Renal cortical epithelial cell (primary cell): ENCODE measurements at regions not wholly inside any gene's neighbourhood (a gene's known extent, or its start where the extent isn't known, plus 50 kb on each side); places are given as distances from the start of the nearest gene placed in this dataset.
A peak's percentile ranks its signal among the peaks of the same experiment; 100 is the strongest.

Source experiments
- DNase-seq: peaks from one replicate; pipeline ENCODE4 v3.0.0-alpha.2; 2011; ENCODE audit warnings: low read depth

DNA sequence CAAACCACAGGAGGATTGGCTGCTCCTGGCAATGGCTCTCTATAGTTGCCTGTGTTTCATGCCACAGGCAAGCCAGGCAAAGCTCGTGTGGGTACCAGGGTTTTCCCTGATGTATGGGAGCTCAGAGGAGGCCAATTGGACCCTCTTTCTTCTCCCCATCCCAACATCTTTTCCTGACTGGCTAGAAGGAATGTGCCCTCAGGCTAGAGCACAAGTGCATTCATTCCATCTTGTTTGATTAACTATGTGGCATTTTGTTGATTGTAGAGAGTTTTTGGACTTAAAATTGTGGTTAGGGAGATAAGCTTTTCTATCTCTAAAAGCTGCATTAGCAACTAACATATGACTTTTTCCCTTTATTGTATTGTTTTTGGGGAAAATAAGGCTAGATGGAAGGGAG is 561.3 kb downstream of the PSAT1 start:
- DNase-seq = peak; percentile 27

DNA sequence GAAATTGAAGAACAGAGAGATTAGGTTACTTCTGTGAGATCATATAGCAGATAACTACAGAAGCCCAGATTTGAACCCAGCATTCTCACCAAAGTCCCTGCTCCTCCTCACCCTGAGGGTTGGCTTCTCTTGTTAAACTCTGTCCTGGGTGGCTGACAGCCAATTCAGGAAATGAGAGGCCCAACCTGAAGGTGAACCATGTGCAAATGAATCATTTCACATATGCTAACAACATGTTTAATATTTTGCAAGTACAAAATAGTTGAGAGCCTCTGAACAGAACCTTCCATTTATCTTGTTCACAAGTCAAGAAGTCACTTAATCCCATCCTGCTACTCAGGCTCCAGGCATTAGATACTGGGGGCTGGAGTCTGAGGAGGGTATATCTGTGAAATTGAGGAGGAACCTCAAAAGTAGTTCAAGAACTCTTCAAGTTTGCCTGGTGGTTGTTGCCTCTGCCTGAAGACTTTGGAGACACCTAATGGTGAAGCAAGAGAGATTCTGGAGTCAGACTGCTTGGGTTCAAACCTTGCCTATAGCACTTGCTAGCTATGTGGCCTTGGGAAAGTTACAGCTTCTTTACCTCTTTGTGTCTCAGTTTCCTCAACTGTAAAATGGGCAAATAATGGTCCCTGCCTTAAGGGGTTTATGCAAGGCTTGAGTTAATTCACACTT is 564.0 kb downstream of the PSAT1 start:
- DNase-seq = peak; percentile 67

DNA sequence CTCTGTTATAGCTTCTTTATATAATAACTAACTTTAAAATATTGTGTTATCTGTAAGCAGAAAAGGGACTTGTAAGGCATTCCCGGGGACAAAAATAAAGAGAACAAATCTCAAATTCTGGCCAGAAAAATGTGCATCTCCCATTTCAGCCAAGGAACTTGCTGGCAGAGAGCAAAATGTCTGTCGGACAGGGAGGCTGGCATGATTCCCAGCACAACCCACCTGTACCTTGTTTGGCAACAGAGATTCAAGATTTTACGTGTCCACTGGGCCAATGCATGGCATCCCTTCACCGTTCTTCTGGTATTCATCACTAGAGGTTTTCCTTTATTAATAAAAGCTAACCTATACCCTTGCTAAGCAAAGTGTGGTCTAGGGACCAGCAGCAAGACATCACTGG is 566.6 kb downstream of the PSAT1 start:
- no peak for DNase-seq

DNA sequence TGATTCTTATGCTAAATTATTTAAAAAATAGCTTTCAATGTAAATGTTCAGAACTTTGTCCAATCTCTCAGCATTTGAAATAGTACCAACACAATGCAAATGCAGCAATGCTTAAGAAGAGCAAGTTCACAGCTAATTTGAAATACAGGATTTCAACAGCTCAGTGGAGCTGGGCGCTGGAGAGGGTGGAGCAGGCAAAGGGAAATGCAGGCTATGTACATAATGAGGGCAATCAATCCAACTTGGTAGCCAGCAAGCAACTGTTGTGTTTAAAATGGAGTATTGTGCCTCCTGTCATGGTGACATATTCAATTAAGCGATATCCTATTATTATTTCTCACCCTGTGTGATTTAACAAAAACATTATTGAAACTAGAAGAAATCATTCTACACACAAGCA is 568.8 kb downstream of the PSAT1 start:
- DNase-seq = no peak

DNA sequence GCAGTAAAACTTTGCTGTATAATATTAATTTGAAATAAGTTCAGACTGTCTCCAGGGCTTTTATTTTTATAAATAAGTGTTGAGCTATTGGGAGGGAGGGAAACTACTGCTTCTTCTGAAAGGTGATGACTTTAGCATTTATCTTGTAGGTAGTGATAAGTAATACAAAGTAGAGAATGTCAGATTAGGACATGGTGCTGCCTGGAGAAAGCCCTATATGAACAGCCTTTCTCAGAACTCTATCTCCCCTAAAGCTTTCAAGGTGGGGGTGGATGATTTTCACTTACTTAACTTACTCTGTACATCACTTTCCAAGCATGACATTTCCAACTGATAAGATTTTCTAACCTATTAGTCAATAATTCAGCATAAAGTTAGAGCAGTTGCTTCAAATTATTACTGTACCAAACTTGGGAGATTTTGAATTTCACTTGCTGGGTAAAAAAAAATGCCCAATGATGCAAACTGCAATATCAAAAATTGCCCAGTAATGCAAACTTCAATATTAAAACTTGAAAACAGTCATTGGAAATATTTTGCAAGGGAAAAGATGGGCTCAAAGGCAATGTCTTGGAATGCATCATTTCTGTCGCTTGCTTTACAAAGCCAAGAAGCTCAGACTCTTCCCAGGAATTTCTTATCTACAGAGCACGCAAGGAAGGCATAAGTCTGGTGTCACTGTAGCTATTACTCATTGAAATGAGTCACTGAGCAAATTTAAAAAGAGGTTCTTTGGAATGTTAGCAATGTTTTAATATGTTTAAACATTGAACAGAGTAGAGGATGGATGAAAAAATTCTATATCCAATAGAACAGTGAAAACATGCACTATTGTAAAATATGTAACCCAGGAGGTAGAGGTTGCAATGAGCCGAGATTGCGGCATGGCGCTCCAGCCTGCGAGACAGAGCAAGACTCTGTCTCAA is 569.5 kb downstream of the PSAT1 start:
- DNase-seq = peak; percentile 92

DNA sequence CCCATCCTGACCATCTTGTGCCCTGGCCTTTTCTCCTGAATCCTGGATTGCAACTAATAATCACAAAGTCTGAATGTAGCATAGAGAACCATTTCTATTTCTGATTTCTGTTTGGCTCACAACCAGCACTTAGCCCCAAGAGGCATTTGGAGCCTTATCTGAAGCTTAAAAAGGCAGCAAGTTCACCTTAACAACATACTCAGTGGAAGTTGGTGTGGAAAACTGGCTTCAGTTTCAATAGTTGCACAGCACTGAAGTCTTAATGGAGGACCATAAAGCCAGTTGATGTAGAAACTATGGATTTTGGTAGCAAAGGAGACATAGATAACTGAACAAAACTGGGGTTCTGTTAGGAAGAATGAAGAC is 574.1 kb downstream of the PSAT1 start:
- DNase-seq = no peak

DNA sequence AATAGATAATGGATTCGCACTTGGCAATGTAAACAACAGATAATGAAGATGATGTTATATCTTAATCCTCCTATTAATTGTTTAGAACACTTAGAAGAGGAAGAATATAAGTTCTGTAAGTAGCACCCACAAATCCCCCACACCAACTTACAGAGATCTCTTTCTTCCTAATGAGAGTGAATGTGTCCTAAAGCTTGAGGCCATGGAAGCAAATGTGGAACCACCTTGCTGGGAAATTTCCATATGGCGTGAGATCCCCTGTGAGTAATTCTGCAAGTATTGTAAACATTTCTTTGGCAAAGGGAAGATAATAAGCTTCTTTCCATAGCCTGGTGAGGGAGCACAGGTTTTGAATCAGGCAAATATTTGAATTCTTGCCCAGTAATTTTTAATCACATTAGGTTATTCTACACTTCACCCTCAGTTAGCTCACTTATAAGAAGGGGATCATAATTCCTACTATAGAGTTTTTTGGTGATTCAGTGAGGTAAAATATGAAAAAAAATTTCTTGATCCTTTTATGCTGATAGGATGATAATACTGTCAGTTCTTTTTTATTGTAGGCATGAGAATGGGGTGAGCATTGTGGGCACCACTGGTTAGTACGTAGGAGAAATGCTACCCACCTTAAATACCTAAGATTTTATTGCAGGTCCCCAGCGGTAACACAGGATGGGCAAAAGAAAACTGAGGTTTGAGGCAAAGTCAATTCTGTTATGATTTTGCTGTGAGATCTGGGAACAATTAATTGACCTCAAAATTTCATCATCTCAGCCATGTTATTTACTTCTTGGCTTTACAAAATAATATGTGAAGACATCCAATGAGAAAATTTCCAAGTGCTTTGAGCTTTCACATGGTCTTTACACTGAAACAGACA is 574.8 kb downstream of the PSAT1 start:
- DNase-seq = peak; percentile 86

DNA sequence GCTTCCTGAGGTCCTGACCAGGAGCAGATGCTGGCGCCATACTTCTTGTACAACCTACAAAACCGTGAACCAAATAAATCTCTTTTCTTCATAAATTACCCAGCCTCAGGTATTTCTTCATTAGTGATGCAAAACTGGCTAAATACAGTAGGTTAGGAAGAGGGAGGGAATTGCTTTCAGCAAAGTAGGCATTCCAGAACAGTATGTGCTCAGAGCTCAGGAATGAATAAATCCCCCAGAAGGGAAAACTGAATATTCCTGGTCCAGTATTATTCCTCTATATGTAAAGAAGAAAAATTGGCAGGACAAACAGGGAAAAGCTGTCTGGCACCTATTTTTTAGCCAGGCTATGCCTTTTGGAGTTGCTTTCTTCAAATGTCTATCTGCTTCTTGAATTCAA is 577.1 kb downstream of the PSAT1 start:
- DNase-seq = no peak

DNA sequence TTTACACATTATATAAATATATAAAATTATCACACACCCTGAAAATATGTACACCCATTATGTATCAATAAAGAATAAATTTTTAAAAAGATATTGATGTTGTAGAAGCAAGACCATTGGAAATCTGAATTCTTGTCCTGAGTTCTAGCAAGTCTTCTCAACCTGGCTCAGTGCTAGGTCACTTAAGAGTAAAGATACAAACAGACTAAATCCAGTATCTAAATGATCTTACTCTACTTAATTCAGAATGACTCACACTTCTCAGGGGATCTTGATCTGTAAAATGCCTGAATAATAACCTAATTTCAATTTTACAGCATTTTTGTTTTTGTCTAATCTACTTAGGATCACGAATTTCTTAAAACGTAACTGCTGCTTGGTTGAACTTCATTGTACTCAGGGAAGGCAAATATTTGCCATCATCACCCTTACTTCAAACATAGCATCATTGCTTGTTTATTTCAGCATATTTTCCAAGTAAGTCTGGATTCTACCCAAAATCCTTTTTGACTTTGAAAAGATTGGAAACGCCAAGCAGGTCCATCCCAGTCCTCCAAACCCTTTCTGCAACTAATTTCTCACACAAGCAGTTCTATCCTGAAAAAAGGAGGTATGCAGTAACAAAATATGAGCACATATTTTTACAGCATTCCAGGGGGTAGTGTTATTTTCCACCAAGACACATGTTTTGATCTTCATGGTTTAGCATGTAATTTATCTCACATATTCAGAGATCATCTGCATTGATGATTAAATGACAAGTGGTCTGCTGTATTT is 582.6 kb downstream of the PSAT1 start:
- DNase-seq = no peak

DNA sequence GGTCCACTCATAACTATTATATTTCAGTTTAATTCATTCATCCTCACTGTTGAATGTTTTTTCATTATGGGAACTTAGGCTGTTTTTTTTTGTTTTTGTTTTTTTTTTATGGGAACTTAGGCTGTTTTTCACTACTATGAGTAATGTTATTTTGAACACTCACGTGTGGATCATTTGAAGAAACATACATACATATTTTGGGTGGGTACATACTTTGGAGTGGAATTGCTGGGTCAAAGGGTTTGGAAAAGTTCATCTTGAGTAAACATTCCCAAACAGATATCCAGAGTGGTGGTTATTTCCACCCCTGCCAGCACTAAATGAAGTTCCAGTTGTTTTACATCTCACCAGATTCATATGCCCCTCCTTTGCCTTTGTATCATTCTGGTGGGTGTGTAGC is 584.4 kb downstream of the PSAT1 start:
- DNase-seq = no peak

DNA sequence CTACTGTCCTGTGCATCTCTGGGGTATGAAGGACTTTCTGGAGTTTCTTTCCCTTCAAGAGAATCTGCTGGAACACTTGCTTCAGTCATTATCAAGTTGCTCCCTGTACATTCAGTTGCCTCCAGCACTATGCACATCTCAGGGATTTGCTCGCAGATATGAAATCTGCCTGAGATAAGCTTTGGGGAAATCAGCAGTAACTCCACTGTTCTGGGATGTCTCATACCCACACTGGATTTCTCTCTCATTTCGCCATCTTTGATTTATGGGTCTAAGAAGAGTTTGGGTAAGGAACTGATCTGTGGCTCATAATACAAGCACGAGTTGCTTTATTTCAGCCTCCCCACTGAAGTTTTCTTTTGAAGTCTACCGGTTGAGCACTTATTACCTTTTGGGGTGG is 585.6 kb downstream of the PSAT1 start:
- no peak for DNase-seq

DNA sequence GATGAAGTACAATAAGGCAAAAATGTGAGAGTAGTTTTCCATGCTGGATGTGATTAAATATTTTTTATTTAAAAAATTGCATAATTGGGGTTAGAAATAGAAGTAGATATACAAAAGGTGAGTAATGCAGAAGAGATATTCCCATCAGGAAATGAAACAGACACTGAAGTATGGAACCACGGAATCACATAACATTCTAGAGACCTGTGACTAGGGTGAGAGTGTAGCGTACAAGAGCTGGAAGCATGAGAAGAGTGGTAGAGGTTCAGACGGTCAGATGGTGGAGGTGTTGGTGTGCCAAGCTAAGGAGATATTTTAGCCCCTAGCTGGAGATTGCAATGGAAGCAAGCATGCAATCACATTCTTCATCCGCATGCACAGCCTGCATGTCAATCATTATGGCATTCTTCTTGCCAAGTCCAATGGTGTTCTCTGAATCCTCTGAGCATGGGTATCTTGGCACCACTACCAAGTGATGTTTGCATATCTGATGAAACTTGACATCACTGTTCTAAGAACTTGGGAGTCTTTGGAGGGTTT is 587.8 kb downstream of the PSAT1 start:
- no peak for DNase-seq

DNA sequence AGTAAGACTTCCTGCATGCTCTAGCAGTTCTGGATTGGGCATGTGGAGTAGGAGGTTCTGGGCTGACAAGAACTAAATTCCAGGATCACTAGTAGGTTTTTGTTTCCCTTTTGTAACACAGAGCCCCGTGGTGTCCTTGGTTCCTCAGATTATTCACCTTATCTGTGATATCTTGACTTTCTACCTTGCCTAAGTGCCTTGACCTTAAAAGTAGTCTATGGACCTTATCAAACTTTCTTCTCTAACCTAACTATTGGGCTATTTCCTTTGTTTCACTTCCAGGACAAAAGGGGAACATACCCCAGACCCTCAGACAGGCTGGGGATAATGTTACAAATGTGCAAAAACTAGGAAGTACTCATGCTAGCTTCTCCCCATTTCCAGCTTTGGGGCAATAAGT is 595.3 kb downstream of the PSAT1 start:
- DNase-seq = no peak

DNA sequence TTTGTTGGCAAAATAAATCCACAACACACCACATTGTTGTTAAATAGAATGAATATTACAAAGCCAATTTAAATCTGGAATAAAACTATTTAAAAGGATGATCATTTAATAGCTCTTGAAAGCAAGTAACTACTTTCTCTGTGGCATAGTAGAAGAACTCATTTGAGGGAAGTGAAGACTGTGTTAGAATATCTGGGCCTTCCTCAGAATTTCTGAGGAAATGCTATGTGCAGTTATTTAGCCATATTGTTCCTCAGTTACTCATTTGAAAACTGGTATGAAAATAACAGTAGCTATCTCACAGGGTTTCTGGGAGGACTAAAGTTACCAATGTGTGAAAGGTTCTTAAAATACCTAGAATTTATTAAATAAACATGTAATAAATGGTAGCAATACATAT is 595.8 kb downstream of the PSAT1 start:
- no peak for DNase-seq

DNA sequence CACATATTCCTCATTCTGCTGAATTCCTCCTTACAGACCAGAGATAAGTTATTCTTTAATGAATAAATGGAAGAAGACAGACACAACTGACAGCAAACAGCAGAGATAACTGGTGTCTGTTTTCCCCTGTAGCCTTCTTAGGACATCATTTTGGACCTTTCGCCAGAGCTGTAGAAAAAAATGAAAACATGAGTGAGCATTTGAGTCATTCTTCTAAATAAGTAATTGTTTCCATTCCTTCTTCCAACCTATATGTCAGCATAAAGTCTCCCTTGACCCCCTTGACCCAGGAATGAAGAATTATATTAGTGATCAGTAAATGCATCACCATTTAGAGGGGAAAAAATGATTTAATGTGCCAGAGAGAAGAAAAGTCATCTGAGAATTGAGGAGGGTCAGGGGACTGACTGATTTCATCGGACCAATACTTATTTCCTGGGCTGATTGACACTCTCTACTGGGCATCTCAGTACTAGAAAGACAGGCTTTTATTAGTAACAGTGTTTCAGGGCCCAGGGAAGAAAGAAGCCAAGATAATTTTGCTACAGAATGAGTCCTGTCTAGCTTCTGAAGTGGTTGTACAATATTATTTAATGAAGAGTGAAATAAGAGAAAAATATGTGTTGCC is 597.0 kb downstream of the PSAT1 start:
- DNase-seq = no peak

DNA sequence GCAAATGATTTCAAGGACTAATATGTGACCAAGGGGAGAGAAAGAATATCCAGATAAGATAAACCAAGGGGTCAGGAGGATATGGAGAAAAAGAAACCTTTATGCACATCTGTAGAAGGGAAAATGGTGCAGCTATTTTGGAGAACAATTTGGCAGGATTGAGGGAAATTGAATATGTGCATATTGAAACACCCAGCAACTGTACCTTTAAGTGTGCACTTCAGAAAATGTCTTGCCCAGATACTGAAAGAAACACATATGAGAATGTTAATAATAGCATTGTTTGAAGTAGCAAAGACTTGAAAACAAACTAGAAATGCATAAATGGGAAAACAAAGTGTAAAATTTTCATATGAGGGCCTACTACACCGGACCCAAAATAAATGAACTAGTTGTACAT is 599.6 kb downstream of the PSAT1 start:
- DNase-seq = no peak

DNA sequence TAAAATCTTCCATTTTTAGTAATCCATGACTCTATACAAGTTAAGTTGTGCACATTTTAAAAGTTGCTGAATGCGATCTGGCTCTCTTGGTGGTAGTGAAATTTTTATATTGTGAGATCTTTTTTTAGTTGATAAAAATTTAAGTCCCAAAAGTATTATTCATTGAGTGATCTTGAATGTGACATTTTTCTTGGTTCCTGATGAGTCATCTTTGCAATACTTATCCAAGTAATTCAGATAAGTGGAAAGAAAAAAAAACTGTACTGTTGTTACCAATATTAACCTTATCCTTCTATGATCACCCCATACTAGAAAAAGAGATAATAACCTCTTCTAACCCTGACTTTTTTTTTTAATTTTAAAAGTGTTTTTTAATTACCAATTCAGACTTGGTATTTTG is 601.3 kb downstream of the PSAT1 start:
- no peak for DNase-seq

DNA sequence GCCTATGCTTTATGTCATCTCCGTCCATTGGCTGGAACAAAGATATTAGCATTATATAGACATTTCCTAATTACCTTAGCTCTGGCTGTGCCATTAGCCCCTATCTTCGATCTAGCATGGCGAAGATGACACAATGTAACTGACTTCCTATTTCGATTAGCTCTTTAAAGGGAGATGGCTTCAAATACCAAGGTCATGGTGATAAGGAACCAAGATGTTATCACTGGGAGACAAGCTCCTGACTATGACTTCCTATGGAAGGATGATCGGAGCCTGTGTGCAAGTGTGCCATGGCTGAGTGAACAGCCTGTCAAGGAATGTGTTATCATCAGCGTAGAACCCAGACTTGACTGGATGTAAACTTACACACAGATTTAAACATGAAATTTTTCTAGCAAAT is 602.1 kb downstream of the PSAT1 start:
- DNase-seq = no peak

DNA sequence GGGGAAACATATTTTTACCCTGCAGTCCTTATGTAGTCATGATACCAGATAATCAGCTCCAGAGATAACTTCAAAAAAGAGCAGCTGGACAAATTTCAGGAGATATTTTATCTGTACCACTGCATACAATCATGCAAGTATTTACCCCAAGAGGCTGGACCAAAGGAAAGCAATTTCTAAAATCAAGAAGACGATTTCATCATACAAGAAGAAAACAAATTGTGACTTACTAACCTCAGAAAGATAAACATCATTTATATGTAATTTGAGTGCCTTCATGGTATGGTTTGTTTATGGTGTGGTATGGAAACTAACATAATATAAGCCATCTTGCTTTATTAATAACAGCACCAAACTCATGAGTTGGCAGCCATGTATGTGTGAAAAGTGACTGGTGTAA is 603.6 kb downstream of the PSAT1 start:
- no peak for DNase-seq

DNA sequence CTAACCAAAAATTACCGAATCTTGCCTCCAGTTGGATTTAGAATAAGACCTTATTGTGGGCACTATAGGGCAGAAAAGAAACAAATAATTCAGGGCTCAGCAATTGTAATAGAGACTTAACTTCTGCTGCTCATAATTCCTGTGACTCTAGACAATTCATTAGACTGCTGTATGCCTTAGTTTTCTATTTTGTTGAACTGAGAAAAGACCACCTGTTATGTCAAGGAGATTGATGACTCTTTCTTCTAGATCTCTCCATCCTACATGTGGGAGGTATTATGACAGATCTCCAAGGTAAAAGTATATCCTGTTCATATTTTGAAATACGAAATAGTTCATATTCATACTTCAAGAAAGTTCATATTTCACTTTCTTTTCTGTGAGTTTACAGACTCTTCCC is 605.1 kb downstream of the PSAT1 start:
- DNase-seq = no peak

DNA sequence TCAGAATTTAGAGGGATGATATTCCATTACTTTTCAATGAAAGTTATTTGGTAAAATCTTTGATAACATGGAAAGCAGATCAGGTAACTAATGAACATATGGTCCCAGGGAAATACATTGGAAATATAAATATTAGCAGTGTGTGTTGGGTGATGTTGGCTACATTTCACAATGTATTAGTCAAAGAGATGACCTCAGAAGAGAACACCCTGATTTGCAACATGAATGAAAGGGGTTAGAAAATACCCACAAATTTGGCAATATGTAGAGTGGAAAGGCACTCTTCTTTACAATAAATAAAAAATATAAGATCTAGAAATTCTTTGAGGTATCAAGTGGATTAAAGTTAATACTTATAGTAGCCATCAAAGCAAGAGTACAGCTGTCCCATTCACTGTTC is 606.7 kb downstream of the PSAT1 start:
- DNase-seq = no peak
